CD14-positive monocyte (primary cell): ENCODE measurements at regions not wholly inside any gene's neighbourhood (a gene's known extent, or its start where the extent isn't known, plus 50 kb on each side); places are given as distances from the start of the nearest gene placed in this dataset.

ENCODE experiments used
- DNase-seq, 3 donors: peaks; one replicate each; pipeline ENCODE4 v3.0.0-alpha.2; 2011 to 2022
- H2AFZ ChIP-seq: 2 replicates; pipeline ENCODE4 v1.6.0; 2012; ENCODE audit warnings: mild to moderate bottlenecking, low read depth, low read length, inconsistent platforms; ENCODE audit not compliant: insufficient read depth, poor library complexity, severe bottlenecking
- H3K27ac ChIP-seq, 2 donors: 1 replicate in 1 of 2; 2 replicates in 1 of 2; pipeline ENCODE4 v1.5.1; 2012 to 2013; ENCODE audit warnings: low read length in 2 of 2, control low read depth in 1 of 2, inconsistent platforms in 1 of 2, low read depth in 1 of 2, mild to moderate bottlenecking in 1 of 2
- H3K27me3 ChIP-seq, 2 donors: one replicate each; pipeline versions ENCODE4 v1.6.0 to v1.6.1; 2011 to 2013; ENCODE audit warnings: low read length in 2 of 2; ENCODE audit not compliant: control insufficient read depth in 2 of 2, insufficient read depth in 2 of 2
- H3K36me3 ChIP-seq, 2 donors: replicated peaks in 1 of 2; 1 replicate in 1 of 2; 2 replicates in 1 of 2; pipeline versions ENCODE4 v1.5.1 to v1.6.1; 2012 to 2013; ENCODE audit warnings: low read length in 2 of 2, control low read depth in 1 of 2, inconsistent platforms in 1 of 2, mild to moderate bottlenecking in 1 of 2; ENCODE audit not compliant: insufficient read depth in 2 of 2, control insufficient read depth in 1 of 2
- H3K4me1 ChIP-seq, 2 donors: 1 replicate in 1 of 2; 2 replicates in 1 of 2; pipeline versions ENCODE4 v1.5.1 to v1.6.1; 2012 to 2013; ENCODE audit warnings: low read length in 2 of 2, control low read depth in 1 of 2, inconsistent platforms in 1 of 2, mild to moderate bottlenecking in 1 of 2, moderate library complexity in 1 of 2; ENCODE audit not compliant: insufficient read depth in 2 of 2, control insufficient read depth in 1 of 2
- H3K4me2 ChIP-seq: replicated peaks from 2 replicates; pipeline ENCODE3; 2012; ENCODE audit warnings: low read length, moderate library complexity, mild to moderate bottlenecking; ENCODE audit not compliant: poor library complexity, severe bottlenecking; ENCODE audit errors: extremely low read depth
- H3K4me3 ChIP-seq, 3 experiments: fragments of 200-600 bp in 1 of 3; sonication (generic) in 1 of 3; replicated peaks in 1 of 3; 1 replicate in 2 of 3; 2 replicates in 1 of 3; pipeline ENCODE4 v1.5.1; 2011 to 2013; ENCODE audit warnings: low read length in 3 of 3, mild to moderate bottlenecking in 3 of 3, control low read depth in 2 of 3, low read depth in 2 of 3, inconsistent platforms in 1 of 3, moderate library complexity in 1 of 3
- H3K79me2 ChIP-seq: 2 replicates; pipeline ENCODE4 v1.6.0; 2012; ENCODE audit warnings: mild to moderate bottlenecking, control low read depth, inconsistent platforms, low read length, moderate library complexity; ENCODE audit not compliant: insufficient read depth
- H3K9ac ChIP-seq: 2 replicates; pipeline ENCODE4 v1.6.0; 2017; ENCODE audit warnings: low read length, mild to moderate bottlenecking; ENCODE audit not compliant: insufficient read depth, poor library complexity, severe bottlenecking
- H3K9me3 ChIP-seq, 2 donors: replicated peaks in 1 of 2; 1 replicate in 1 of 2; 2 replicates in 1 of 2; pipeline versions ENCODE4 v1.5.1 to v1.6.1; 2012 to 2013; ENCODE audit warnings: low read length in 2 of 2, control low read depth in 1 of 2; ENCODE audit not compliant: control insufficient read depth in 1 of 2, insufficient read depth in 1 of 2
- H4K20me1 ChIP-seq: 2 replicates; pipeline ENCODE4 v1.6.0; 2012; ENCODE audit warnings: mild to moderate bottlenecking, low read length, control low read depth, moderate library complexity; ENCODE audit not compliant: insufficient read depth
- H3K27ac Mint-ChIP-seq, 7 donors: one replicate each; pipeline ENCODE4 v1.8.0; 2020; ENCODE audit warnings: mild to moderate bottlenecking in 7 of 7, mixed read lengths in 7 of 7, moderate library complexity in 6 of 7, inconsistent platforms in 2 of 7
- H3K27me3 Mint-ChIP-seq, 3 donors: one replicate each; pipeline ENCODE4 v1.8.0; 2021 to 2022; ENCODE audit warnings: low read depth in 3 of 3, mild to moderate bottlenecking in 3 of 3, mixed read lengths in 3 of 3, moderate library complexity in 3 of 3, inconsistent platforms in 1 of 3
- H3K36me3 Mint-ChIP-seq, 2 donors: one replicate each; pipeline ENCODE4 v1.8.0; 2020; ENCODE audit warnings: mixed read lengths in 2 of 2, inconsistent platforms in 1 of 2, mild to moderate bottlenecking in 1 of 2
- H3K4me1 Mint-ChIP-seq: one replicate; pipeline ENCODE4 v1.8.0; 2020; ENCODE audit warnings: mild to moderate bottlenecking, mixed read lengths
- H3K4me3 Mint-ChIP-seq, 2 donors: one replicate each; pipeline ENCODE4 v1.8.0; 2020; ENCODE audit warnings: mild to moderate bottlenecking in 2 of 2, mixed read lengths in 2 of 2, moderate library complexity in 1 of 2
- H3K9me3 Mint-ChIP-seq, 7 donors: one replicate each; pipeline ENCODE4 v1.8.0; 2020 to 2022; ENCODE audit warnings: mixed read lengths in 7 of 7, mild to moderate bottlenecking in 6 of 7, moderate library complexity in 6 of 7, inconsistent platforms in 2 of 7
- WGBS: methylation state at CpG from one replicate; pipeline ENCODE4 v1.1.5; 2013; ENCODE audit warnings: missing lambda C conversion rate; ENCODE audit not compliant: insufficient coverage; 5-methylcytosine and 5-hydroxymethylcytosine counted together
- intact Hi-C, 2 donors: fragments of 100-400 bp; cut with micrococcal nuclease; formaldehyde crosslinking; loops; one replicate each; pipeline versions ENCODE4 v1.15.0 to v1.15.1; 2023
- TF ChIP-seq, protein P1 (sequence below): fragments of 200-600 bp; IDR thresholded peaks from one replicate; pipeline ENCODE4 v1.8.0; 2022; ENCODE audit warnings: antibody characterized with exemption, mild to moderate bottlenecking

DNA sequence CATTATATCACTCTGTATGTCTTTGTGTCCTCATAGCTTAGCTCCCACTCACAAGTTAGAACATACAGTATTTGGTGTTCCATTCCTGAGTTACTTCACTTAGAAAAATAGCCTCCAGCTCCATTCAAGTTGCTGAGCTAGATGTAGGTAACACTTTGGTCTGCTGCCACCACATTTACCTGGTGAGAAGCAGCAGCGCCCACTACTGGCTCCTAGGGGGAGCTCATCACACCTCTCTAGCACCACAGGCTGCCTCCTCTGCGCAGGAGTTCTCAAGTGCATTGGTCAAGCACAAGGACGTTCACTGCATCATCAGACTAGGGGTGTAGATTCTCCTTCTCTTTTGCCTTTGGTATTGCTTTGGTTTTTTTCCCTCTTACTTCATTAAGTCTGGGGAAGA lies 530.9 kb upstream of the AUTS2 start:
- Histone ChIP-seq H3K36me3 (no peaks in the 10 kb centered on the region), H3K4me1 (no peaks in the 10 kb centered on the region), H3K27me3 (no peaks in the 10 kb centered on the region), H3K9me3 (peaks cover 24 to 30% of the 10 kb centered on the region in 2 donors), H4K20me1 (no peaks in the 10 kb centered on the region), H3K9ac (no peak overlapping the region), H3K27ac (no peak overlapping the region), H3K4me2 (no peak overlapping the region), H2AFZ (no peak overlapping the region), H3K79me2 (no peaks in the 10 kb centered on the region), H3K4me3 (no peak overlapping the region)
- Mint-ChIP-seq H3K4me1 (no peaks in the 10 kb centered on the region), H3K27me3 (no peaks in the 10 kb centered on the region), H3K9me3 (peaks cover 4 to 23% (median 9%) of the 10 kb centered on the region in 7 donors), H3K36me3 (no peaks in the 10 kb centered on the region), H3K27ac (no peak overlapping the region), H3K4me3 (no peak overlapping the region)
- TF ChIP-seq, protein P1, sequence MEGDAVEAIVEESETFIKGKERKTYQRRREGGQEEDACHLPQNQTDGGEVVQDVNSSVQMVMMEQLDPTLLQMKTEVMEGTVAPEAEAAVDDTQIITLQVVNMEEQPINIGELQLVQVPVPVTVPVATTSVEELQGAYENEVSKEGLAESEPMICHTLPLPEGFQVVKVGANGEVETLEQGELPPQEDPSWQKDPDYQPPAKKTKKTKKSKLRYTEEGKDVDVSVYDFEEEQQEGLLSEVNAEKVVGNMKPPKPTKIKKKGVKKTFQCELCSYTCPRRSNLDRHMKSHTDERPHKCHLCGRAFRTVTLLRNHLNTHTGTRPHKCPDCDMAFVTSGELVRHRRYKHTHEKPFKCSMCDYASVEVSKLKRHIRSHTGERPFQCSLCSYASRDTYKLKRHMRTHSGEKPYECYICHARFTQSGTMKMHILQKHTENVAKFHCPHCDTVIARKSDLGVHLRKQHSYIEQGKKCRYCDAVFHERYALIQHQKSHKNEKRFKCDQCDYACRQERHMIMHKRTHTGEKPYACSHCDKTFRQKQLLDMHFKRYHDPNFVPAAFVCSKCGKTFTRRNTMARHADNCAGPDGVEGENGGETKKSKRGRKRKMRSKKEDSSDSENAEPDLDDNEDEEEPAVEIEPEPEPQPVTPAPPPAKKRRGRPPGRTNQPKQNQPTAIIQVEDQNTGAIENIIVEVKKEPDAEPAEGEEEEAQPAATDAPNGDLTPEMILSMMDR = no peak
- DNase-seq = no peak
- WGBS = 0% methylated on average over 1 of the region's 3 CpGs
- intact Hi-C loops = no loop called here

DNA sequence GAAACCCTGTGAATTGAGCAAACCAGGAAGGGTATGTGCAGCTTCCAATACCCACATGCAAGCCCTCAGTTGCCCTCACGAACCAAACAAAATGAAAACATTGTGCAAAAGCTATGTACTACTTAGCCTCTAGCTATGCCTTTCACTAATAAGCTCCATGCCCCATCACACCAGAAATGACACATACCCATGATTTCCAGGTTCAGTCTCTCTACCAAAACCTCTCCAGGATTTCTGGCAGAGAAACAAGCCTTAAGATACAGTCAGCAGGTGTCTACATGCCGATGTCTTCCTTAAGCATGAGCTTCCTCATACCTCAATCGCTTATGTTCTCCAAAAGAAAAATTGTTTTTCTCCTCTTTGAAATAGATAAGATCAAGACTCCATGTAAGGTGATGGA lies 527.8 kb upstream of the AUTS2 start:
- Mint-ChIP-seq H3K36me3 (no peaks in the 10 kb centered on the region), H3K27ac (no peak overlapping the region), H3K27me3 (no peaks in the 10 kb centered on the region), H3K4me3 (no peak overlapping the region), H3K9me3 (peaks cover 9 to 43% (median 13%) of the 10 kb centered on the region in 7 donors), H3K4me1 (no peaks in the 10 kb centered on the region)
- H3K4me2 ChIP-seq = no peak overlapping the region
- H3K27me3 ChIP-seq = no peaks in the 10 kb centered on the region
- H3K79me2 ChIP-seq = no peaks in the 10 kb centered on the region
- TF ChIP-seq, protein P1 = no peak
- H2AFZ ChIP-seq = no peak overlapping the region
- no peak overlapping the region for H3K4me3 ChIP-seq
- DNase-seq = no peak
- H3K9me3 ChIP-seq = peaks cover 28 to 33% of the 10 kb centered on the region in 2 donors
- intact Hi-C loops = no loop called here
- H4K20me1 ChIP-seq = no peaks in the 10 kb centered on the region
- H3K9ac ChIP-seq = no peak overlapping the region
- H3K36me3 ChIP-seq = no peaks in the 10 kb centered on the region
- 92% methylated on average over 1 of the region's 3 CpGs for WGBS
- no peaks in the 10 kb centered on the region for H3K4me1 ChIP-seq
- H3K27ac ChIP-seq = no peak overlapping the region
